HG03196 (cell line): ENCODE measurements at regions not wholly inside any gene's neighbourhood (a gene's known extent, or its start where the extent isn't known, plus 50 kb on each side); places are given as distances from the start of the nearest gene placed in this dataset.

ENCODE experiments used
- ATAC-seq: cut with Tn5 transposase; IDR thresholded peaks from one replicate; pipeline ENCODE4 v1.9.1; 2021; ENCODE audit not compliant: unreplicated experiment

GRCh38 chr1:24990779-24991641, 60.9 kb upstream of the RUNX3 start:
- no peak for ATAC-seq

GRCh38 chr1:24990136-24990535, 60.1 kb upstream of the RUNX3 start:
- no peak for ATAC-seq

- ATAC-seq = no peak
Measured at GRCh38 chr1:24989082-24989481, 59.0 kb upstream of the RUNX3 start.

- no peak for ATAC-seq
Measured at GRCh38 chr1:24988558-24988912, 58.5 kb upstream of the RUNX3 start.

GRCh38 chr1:24987875-24988557, 57.9 kb upstream of the RUNX3 start:
- ATAC-seq = no peak

- ATAC-seq = no peak
Measured at GRCh38 chr1:24987424-24987823, 57.3 kb upstream of the RUNX3 start.

- no peak for ATAC-seq
Measured at GRCh38 chr1:24986372-24986965, 56.4 kb upstream of the RUNX3 start.

- no peak for ATAC-seq
Measured at GRCh38 chr1:24985737-24986136, 55.7 kb upstream of the RUNX3 start.

- ATAC-seq = no peak
Measured at GRCh38 chr1:24984800-24985522, 54.9 kb upstream of the RUNX3 start.

GRCh38 chr1:24984300-24984699, 54.2 kb upstream of the RUNX3 start:
- no peak for ATAC-seq

- ATAC-seq = no peak
Measured at GRCh38 chr1:24983006-24983680, 53.1 kb upstream of the RUNX3 start.

- no peak for ATAC-seq
Measured at GRCh38 chr1:24981631-24982005, 51.5 kb upstream of the RUNX3 start.

- no peak for ATAC-seq
Measured at GRCh38 chr1:24980836-24981630, 51.0 kb upstream of the RUNX3 start.
